C4-2B (cell line): ENCODE measurements at regions not wholly inside any gene's neighbourhood (a gene's known extent, or its start where the extent isn't known, plus 50 kb on each side); places are given as distances from the start of the nearest gene placed in this dataset.

Experiments
- ZFX ChIP-seq: fragments of 450-650 bp; IDR thresholded peaks from 2 replicates; pipeline ENCODE4 v1.6.1; 2017
- TF ChIP-seq, protein P1 (sequence below): fragments of 450-650 bp; conservative IDR thresholded peaks from 2 replicates; pipeline ENCODE4 v1.5.1; 2017; ENCODE audit warnings: mild to moderate bottlenecking

- TF ChIP-seq, protein P1, sequence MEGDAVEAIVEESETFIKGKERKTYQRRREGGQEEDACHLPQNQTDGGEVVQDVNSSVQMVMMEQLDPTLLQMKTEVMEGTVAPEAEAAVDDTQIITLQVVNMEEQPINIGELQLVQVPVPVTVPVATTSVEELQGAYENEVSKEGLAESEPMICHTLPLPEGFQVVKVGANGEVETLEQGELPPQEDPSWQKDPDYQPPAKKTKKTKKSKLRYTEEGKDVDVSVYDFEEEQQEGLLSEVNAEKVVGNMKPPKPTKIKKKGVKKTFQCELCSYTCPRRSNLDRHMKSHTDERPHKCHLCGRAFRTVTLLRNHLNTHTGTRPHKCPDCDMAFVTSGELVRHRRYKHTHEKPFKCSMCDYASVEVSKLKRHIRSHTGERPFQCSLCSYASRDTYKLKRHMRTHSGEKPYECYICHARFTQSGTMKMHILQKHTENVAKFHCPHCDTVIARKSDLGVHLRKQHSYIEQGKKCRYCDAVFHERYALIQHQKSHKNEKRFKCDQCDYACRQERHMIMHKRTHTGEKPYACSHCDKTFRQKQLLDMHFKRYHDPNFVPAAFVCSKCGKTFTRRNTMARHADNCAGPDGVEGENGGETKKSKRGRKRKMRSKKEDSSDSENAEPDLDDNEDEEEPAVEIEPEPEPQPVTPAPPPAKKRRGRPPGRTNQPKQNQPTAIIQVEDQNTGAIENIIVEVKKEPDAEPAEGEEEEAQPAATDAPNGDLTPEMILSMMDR = no peak
- TF ChIP-seq ZFX = no peak
Observed at GRCh38 chr14:31945074-31945613, 132.0 kb upstream of the ARHGAP5 start.
